Thoracic aorta (tissue), 2 donors: ENCODE measurements at regions not wholly inside any gene's neighbourhood (a gene's known extent, or its start where the extent isn't known, plus 50 kb on each side); places are given as distances from the start of the nearest gene placed in this dataset.

Source experiments
- ATAC-seq: fragments of 150-250 bp; one replicate; pipeline ENCODE4 v1.8.0; 2017; ENCODE audit warnings: low read depth; ENCODE audit not compliant: insufficient number of reproducible peaks, low FRiP score
- DNase-seq: peaks from one replicate; pipeline ENCODE4 v3.0.0-alpha.2; 2020; ENCODE audit warnings: low spot score
- H3K27ac ChIP-seq, 2 donors: fragments of 200-600 bp; sonication (generic); 1 replicate in 1 of 2; 2 replicates in 1 of 2; pipeline ENCODE4 v1.5.1; 2016; ENCODE audit warnings: mild to moderate bottlenecking in 2 of 2, moderate library complexity in 2 of 2
- H3K27me3 ChIP-seq: fragments of 200-600 bp; sonication (generic); replicated peaks from 2 replicates; pipeline ENCODE4 v1.6.0; 2016; ENCODE audit warnings: mild to moderate bottlenecking; ENCODE audit not compliant: insufficient read depth
- H3K36me3 ChIP-seq: fragments of 200-600 bp; sonication (generic); one replicate; pipeline ENCODE4 v1.5.1; 2016
- H3K4me1 ChIP-seq, 2 donors: fragments of 200-600 bp; sonication (generic); 1 replicate in 1 of 2; 2 replicates in 1 of 2; pipeline versions ENCODE4 v1.5.1 to v1.6.0; 2016; ENCODE audit warnings: low read depth in 2 of 2, mild to moderate bottlenecking in 1 of 2; ENCODE audit not compliant: control insufficient read depth in 1 of 2
- H3K4me3 ChIP-seq: fragments of 200-600 bp; sonication (generic); 2 replicates; pipeline ENCODE4 v1.5.1; 2016; ENCODE audit warnings: mild to moderate bottlenecking
- H3K9me3 ChIP-seq: fragments of 200-600 bp; sonication (generic); 2 replicates; pipeline ENCODE4 v1.5.1; 2016
- TF ChIP-seq, protein P1 (sequence below): fragments of 200-600 bp; sonication (generic); IDR thresholded peaks from one replicate; pipeline ENCODE4 v1.5.1; 2019; ENCODE audit warnings: antibody characterized with exemption

DNA sequence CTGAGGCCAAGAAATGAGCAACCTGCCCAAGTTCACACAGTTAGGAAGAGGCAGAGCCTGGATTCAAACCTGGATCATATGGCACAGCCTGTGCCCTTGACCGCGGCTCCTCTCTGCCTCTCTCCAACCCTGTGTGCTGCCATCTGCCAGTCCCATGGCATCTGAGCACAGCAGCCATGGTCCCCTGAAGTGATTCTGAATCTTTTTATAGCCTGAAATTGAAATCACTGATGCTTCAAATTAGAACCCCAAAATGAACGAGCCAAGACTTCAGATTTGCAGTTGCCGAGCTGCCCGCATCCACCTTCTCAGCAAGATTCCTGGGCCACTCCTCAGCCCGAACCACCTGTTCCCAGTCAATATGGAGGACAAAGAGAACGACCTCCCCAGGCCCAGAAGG is 252.7 kb downstream of the CTTN start:
- ATAC-seq (no peak), DNase-seq (no peak)
- Histone ChIP-seq H3K27me3 (no peaks in the 10 kb centered on the region), H3K4me3 (no peak overlapping the region), H3K4me1 (no peaks in the 10 kb centered on the region), H3K36me3 (no peaks in the 10 kb centered on the region), H3K9me3 (no peaks in the 10 kb centered on the region), H3K27ac (no peak overlapping the region)
- TF ChIP-seq, protein P1, sequence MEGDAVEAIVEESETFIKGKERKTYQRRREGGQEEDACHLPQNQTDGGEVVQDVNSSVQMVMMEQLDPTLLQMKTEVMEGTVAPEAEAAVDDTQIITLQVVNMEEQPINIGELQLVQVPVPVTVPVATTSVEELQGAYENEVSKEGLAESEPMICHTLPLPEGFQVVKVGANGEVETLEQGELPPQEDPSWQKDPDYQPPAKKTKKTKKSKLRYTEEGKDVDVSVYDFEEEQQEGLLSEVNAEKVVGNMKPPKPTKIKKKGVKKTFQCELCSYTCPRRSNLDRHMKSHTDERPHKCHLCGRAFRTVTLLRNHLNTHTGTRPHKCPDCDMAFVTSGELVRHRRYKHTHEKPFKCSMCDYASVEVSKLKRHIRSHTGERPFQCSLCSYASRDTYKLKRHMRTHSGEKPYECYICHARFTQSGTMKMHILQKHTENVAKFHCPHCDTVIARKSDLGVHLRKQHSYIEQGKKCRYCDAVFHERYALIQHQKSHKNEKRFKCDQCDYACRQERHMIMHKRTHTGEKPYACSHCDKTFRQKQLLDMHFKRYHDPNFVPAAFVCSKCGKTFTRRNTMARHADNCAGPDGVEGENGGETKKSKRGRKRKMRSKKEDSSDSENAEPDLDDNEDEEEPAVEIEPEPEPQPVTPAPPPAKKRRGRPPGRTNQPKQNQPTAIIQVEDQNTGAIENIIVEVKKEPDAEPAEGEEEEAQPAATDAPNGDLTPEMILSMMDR: no peak

DNA sequence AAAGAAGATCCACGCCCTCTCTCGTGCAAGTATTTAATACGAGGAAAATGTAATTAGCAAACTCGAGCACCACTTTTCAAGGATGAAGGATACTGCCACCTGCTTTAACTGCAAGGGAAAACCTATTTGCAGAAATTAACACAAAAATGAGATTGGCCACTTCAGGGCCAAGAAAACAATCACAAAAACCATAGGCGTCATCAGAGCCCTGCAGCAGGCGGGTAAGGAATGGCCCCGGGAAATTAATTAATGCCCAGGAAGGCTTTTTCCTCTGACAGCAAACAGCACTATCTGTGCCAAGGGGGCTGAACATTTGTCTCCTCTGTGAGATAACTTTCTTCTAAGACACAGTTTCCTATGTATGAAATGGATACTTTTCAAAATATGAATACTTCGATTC is 255.7 kb downstream of the CTTN start:
- no peaks in the 10 kb centered on the region for H3K36me3 ChIP-seq
- no peak overlapping the region for H3K4me3 ChIP-seq
- no peaks in the 10 kb centered on the region for H3K27me3 ChIP-seq
- H3K4me1 ChIP-seq: no peaks in the 10 kb centered on the region
- H3K9me3 ChIP-seq: no peaks in the 10 kb centered on the region
- TF ChIP-seq, protein P1: no peak
- no peak overlapping the region for H3K27ac ChIP-seq
- ATAC-seq: no peak
- DNase-seq: no peak

DNA sequence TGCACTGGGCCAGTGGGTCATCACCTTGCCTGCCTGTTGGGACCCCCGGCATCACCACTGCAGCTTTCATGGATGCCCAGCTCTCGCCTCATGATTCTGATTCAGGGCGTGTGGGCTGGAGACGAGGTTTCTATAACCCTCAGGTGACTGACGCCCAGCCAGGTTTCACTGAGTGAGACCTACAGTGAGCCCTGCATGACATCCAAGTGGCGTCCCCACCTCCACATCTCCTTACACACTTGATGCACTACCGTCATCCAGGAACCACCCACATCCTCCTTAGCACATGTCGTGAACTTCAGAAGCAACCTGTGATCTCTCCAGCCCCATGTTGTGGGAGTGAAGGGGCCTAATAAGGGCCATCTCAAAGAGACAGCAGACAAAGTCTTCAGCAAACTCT is 257.5 kb downstream of the CTTN start:
- Histone ChIP-seq H3K4me3 (no peak overlapping the region), H3K9me3 (no peaks in the 10 kb centered on the region), H3K27ac (no peak overlapping the region), H3K27me3 (no peaks in the 10 kb centered on the region), H3K36me3 (no peaks in the 10 kb centered on the region), H3K4me1 (no peaks in the 10 kb centered on the region)
- ATAC-seq (no peak), DNase-seq (no peak)
- TF ChIP-seq, protein P1: no peak

DNA sequence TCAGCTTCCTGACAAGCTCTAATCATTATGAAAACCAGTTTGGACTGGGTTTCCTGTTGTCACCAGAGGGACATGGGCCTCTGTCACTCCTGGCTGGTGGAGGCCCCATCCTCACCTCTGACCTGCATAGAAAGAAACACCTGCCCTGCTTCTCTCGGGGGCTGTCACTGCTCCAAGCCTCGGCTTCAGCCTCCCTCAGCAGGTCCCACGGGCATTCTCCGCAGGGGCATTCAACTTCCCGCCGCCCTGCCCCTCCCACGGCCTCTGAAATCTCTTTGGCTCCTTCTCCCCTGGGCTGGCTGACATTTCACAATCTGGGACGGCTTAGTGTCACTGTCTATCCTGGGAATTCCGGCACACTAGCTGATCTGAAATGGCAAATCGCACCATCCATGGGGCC is 257.9 kb downstream of the CTTN start:
- TF ChIP-seq, protein P1: no peak
- Histone ChIP-seq H3K9me3 (no peaks in the 10 kb centered on the region), H3K36me3 (no peaks in the 10 kb centered on the region), H3K27me3 (no peaks in the 10 kb centered on the region), H3K4me3 (no peak overlapping the region), H3K4me1 (no peaks in the 10 kb centered on the region), H3K27ac (no peak overlapping the region)
- ATAC-seq (no peak), DNase-seq (no peak)

DNA sequence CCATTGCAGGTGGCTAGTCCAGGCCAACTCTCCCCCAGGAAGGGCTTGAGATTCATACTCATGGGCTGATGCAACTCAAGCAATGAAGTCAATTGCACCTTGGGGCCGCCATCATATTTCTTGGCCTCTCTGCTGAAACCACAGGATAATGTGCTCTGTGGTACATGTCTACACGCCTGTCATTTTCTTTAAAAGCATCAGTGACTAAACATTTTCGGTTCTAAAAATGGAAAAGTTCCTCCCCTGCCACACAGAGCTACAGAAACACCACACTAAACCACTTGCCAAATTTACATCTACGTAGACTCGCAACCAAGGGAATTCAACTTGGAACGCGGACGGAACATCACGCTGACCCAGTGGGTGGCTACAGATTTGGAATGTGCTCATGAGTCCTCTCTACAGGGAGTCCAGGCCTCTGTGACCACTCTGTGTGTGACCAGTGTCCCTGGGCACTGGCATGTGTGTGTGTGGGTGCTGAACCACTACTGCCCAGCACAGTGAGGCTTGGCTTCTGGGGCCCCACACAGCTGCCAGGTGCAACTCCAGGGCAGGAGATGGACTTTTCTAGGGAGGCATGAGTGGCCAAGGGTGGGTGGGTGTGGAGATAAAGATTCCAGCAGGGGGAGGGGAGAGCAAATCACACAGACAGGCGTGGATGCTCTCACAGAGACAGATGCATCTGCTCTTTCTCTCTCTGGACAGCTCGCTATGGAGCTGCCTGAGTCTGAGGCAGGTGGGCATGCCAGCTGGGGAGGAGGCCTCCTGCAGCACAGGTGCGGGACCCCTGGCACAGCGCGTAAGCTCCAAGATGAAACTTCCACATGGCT is 261.9 kb downstream of the CTTN start:
- Histone ChIP-seq H3K27me3 (no peaks in the 10 kb centered on the region), H3K27ac (no peak overlapping the region), H3K4me3 (no peak overlapping the region), H3K36me3 (no peaks in the 10 kb centered on the region), H3K4me1 (peaks cover 2 to 15% of the 10 kb centered on the region in 2 donors), H3K9me3 (no peaks in the 10 kb centered on the region)
- no peak for DNase-seq
- TF ChIP-seq, protein P1: no peak
- ATAC-seq: no peak
